GM21825 (cell line): ENCODE measurements at regions not wholly inside any gene's neighbourhood (a gene's known extent, or its start where the extent isn't known, plus 50 kb on each side); places are given as distances from the start of the nearest gene placed in this dataset.

Experiments
- ATAC-seq: cut with Tn5 transposase; IDR thresholded peaks from one replicate; pipeline ENCODE4 v1.9.1; 2021; ENCODE audit warnings: mild to moderate bottlenecking, moderate library complexity; ENCODE audit not compliant: unreplicated experiment

- ATAC-seq, result no peak
Observed at GRCh38 chr7:24469118-24469517, 104.1 kb upstream of the PALS2 start.

GRCh38 chr7:24472093-24472492 lies 101.2 kb upstream of the PALS2 start:
- ATAC-seq, result no peak

GRCh38 chr7:24475166-24475961 lies 97.9 kb upstream of the PALS2 start:
- ATAC-seq, result no peak

GRCh38 chr7:24476227-24476626 lies 97.0 kb upstream of the PALS2 start:
- ATAC-seq, result no peak

- no peak for ATAC-seq
Observed at GRCh38 chr7:24477398-24478136, 95.7 kb upstream of the PALS2 start.

GRCh38 chr7:24478137-24478655 lies 95.1 kb upstream of the PALS2 start:
- no peak for ATAC-seq

- ATAC-seq, result no peak
Observed at GRCh38 chr7:24480501-24480900, 92.8 kb upstream of the PALS2 start.

GRCh38 chr7:24483804-24484203 lies 89.4 kb upstream of the PALS2 start:
- no peak for ATAC-seq

- no peak for ATAC-seq
Observed at GRCh38 chr7:24492576-24492975, 80.7 kb upstream of the PALS2 start.

- ATAC-seq, result no peak
Observed at GRCh38 chr7:24494832-24495231, 78.4 kb upstream of the PALS2 start.

- ATAC-seq, result no peak
Observed at GRCh38 chr7:24496036-24496435, 77.2 kb upstream of the PALS2 start.

- ATAC-seq, result no peak
Observed at GRCh38 chr7:24498439-24498838, 74.8 kb upstream of the PALS2 start.

- ATAC-seq, result no peak
Observed at GRCh38 chr7:24499871-24500270, 73.4 kb upstream of the PALS2 start.

GRCh38 chr7:24500599-24500998 lies 72.7 kb upstream of the PALS2 start:
- ATAC-seq, result no peak

GRCh38 chr7:24501009-24501408 lies 72.2 kb upstream of the PALS2 start:
- no peak for ATAC-seq

- ATAC-seq, result no peak
Observed at GRCh38 chr7:24501443-24502134, 71.7 kb upstream of the PALS2 start.

GRCh38 chr7:24502135-24502488 lies 71.1 kb upstream of the PALS2 start:
- no peak for ATAC-seq

- ATAC-seq, result no peak
Observed at GRCh38 chr7:24503506-24503905, 69.7 kb upstream of the PALS2 start.

- no peak for ATAC-seq
Observed at GRCh38 chr7:24504040-24504439, 69.2 kb upstream of the PALS2 start.

- no peak for ATAC-seq
Observed at GRCh38 chr7:24504836-24505235, 68.4 kb upstream of the PALS2 start.

- no peak for ATAC-seq
Observed at GRCh38 chr7:24505968-24506367, 67.3 kb upstream of the PALS2 start.

- no peak for ATAC-seq
Observed at GRCh38 chr7:24508316-24508715, 64.9 kb upstream of the PALS2 start.
